Tibial artery (tissue), 4 donors: ENCODE measurements at regions not wholly inside any gene's neighbourhood (a gene's known extent, or its start where the extent isn't known, plus 50 kb on each side); places are given as distances from the start of the nearest gene placed in this dataset.

Experiments used
- DNase-seq, 2 donors: peaks; one replicate each; pipeline ENCODE4 v3.0.0-alpha.2; 2019
- H3K27ac ChIP-seq, 2 donors: fragments of 200-600 bp; sonication (generic) in 1 of 2; 1 replicate in 1 of 2; 2 replicates in 1 of 2; pipeline ENCODE4 v1.5.1; 2018 to 2019; ENCODE audit warnings: mild to moderate bottlenecking in 1 of 2
- H3K27me3 ChIP-seq, 2 donors: fragments of 200-600 bp; sonication (generic) in 1 of 2; one replicate each; pipeline versions ENCODE4 v1.5.1 to v1.6.0; 2016 to 2019
- H3K36me3 ChIP-seq, 3 donors: fragments of 200-600 bp; sonication (generic) in 2 of 3; one replicate each; pipeline ENCODE4 v1.5.1; 2016 to 2019; ENCODE audit warnings: mild to moderate bottlenecking in 2 of 3
- H3K4me1 ChIP-seq, 4 donors: fragments of 200-600 bp; sonication (generic) in 2 of 4; 1 replicate in 3 of 4; 2 replicates in 1 of 4; pipeline ENCODE4 v1.5.1; 2016 to 2019
- H3K4me3 ChIP-seq, 2 donors: fragments of 200-600 bp; sonication (generic) in 1 of 2; 1 replicate in 1 of 2; 2 replicates in 1 of 2; pipeline ENCODE4 v1.5.1; 2018 to 2019; ENCODE audit warnings: mild to moderate bottlenecking in 2 of 2
- H3K9me3 ChIP-seq, 3 donors: fragments of 200-600 bp; sonication (generic) in 1 of 3; one replicate each; pipeline ENCODE4 v1.5.1; 2016 to 2019
- intact Hi-C: fragments of 100-400 bp; cut with DNase I; formaldehyde crosslinking; loops from one replicate; pipeline ENCODE4 v1.15.0; 2023; ENCODE audit warnings: low total_unique reads
- TF ChIP-seq, protein P1 (sequence below), 2 experiments: fragments of 200-600 bp in 1 of 2; fragments of 450-650 bp in 1 of 2; IDR thresholded peaks; one replicate each; pipeline ENCODE4 v1.5.1; 2017 to 2019; ENCODE audit warnings: antibody characterized with exemption in 2 of 2, mild to moderate bottlenecking in 1 of 2, moderate library complexity in 1 of 2

DNA sequence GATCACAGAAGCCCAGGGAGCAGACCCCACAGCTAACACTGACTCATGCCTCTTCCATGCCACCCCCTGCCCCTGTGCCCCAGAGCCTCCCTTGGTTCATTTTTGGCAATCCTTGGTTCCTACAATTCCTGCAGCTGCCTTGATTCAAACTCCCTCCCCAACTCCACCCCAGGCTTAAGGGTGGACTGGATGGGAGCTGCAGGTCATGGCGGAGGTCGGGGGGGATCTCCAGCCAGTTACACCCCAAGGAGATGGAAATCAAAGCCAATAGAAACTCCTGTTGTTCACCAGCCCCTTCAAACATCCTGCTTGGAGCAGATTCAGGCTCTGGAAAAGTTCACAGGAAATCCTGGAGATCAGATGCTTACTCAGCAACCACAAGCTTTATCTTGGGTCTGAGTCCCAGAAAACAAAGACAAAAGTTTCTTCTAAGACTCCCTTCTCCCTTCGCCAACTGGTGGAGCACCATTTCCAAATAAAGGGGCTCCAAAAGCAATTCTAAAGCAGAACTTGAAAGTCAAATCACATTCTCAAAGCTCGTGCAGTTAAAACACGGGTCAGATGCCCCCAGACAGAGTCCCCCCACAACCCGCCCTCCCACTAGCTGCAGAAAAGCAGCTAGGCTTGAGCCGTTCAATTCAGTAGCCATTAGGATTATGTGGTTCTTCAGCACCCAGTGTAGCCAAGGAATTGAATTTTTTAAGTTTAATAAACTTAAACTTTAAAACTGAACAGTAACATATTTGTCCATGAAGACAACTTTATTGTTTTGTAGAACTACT is 149.5 kb downstream of the ANKRD60 start:
- intact Hi-C loops = no loop called here
- Histone ChIP-seq H3K36me3 (no peaks in the 10 kb centered on the region), H3K4me1 (peaks cover 0 to 10% (median 3%) of the 10 kb centered on the region in 4 donors), H3K9me3 (no peaks in the 10 kb centered on the region), H3K4me3 (no peak overlapping the region), H3K27me3 (no peaks in the 10 kb centered on the region), H3K27ac (no peak overlapping the region)
- peak in 1 of 2 donors; percentile 5 for DNase-seq
- TF ChIP-seq, protein P1, sequence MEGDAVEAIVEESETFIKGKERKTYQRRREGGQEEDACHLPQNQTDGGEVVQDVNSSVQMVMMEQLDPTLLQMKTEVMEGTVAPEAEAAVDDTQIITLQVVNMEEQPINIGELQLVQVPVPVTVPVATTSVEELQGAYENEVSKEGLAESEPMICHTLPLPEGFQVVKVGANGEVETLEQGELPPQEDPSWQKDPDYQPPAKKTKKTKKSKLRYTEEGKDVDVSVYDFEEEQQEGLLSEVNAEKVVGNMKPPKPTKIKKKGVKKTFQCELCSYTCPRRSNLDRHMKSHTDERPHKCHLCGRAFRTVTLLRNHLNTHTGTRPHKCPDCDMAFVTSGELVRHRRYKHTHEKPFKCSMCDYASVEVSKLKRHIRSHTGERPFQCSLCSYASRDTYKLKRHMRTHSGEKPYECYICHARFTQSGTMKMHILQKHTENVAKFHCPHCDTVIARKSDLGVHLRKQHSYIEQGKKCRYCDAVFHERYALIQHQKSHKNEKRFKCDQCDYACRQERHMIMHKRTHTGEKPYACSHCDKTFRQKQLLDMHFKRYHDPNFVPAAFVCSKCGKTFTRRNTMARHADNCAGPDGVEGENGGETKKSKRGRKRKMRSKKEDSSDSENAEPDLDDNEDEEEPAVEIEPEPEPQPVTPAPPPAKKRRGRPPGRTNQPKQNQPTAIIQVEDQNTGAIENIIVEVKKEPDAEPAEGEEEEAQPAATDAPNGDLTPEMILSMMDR (IDR thresholded peaks at IDR 0.05) = no peak

DNA sequence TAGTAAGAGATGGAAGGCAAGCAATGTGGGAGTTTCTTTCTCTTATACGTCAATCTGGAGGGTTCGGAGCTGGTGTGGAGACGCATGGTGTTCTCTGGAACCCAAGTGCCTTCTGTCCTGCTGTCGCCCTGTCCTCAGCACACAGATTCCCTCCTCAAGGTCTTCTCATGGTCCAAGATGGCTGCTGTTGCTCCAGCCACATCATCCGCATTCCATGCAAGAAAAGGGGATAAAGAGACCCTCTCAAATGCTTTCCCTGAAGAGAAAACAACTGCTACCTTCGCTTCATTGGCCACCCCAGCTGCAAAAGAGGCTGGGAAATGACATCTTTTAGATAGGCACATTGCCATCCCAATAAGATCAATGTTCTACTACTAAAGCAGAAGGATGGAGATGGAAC is 151.2 kb downstream of the ANKRD60 start:
- H3K9me3 ChIP-seq = no peaks in the 10 kb centered on the region
- no peak for DNase-seq

DNA sequence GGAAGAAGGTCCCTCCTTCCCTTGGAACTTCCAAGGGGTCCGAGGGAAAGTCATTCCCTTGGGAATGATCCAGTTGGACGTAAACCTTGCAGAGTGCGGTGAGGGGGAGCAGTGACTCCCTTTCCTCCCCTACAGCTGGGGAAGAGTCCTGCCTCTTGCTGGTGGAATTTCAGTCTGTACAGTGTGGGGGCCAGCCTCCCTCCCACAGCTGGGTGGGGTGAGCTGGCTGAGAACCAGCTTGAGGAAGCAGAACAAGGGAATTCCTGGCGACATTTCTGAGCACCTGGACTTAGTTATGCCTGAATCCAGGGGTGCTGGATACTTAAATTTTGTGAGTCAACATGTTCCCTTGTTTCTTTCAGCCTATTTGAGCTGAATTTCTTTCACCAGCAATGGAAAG is 152.0 kb downstream of the ANKRD60 start:
- H3K4me1 ChIP-seq = peaks cover 0 to 7% (median 0%) of the 10 kb centered on the region in 4 donors
- H3K27me3 ChIP-seq = no peaks in the 10 kb centered on the region
- TF ChIP-seq, protein P1 (IDR thresholded peaks at IDR 0.05) = no peak
- H3K36me3 ChIP-seq = no peaks in the 10 kb centered on the region
- no peak overlapping the region for H3K27ac ChIP-seq
- intact Hi-C loops = no loop called here
- H3K4me3 ChIP-seq = no peak overlapping the region
- H3K9me3 ChIP-seq = no peaks in the 10 kb centered on the region
- no peak for DNase-seq

More for the DNA sequence above, 151.2 kb downstream of the ANKRD60 start:
- Histone ChIP-seq H3K4me1 (peaks cover 0 to 8% (median 3%) of the 10 kb centered on the region in 4 donors), H3K36me3 (no peaks in the 10 kb centered on the region), H3K4me3 (no peak overlapping the region), H3K27me3 (no peaks in the 10 kb centered on the region), H3K27ac (no peak overlapping the region)
- TF ChIP-seq, protein P1 (IDR thresholded peaks at IDR 0.05) = no peak
- intact Hi-C loops = no loop called here

- Histone ChIP-seq H3K4me3 (no peak overlapping the region), H3K27ac (no peak overlapping the region), H3K27me3 (no peaks in the 10 kb centered on the region), H3K4me1 (peaks cover 0 to 7% (median 0%) of the 10 kb centered on the region in 4 donors), H3K36me3 (no peaks in the 10 kb centered on the region), H3K9me3 (no peaks in the 10 kb centered on the region)
- intact Hi-C loops = no loop called here
- TF ChIP-seq, protein P1 (IDR thresholded peaks at IDR 0.05) = no peak
- peak in 1 of 2 donors; percentile 24 for DNase-seq
These were observed 152.7 kb downstream of the ANKRD60 start for GRCh38 chr20:58075586-58076345.

DNA sequence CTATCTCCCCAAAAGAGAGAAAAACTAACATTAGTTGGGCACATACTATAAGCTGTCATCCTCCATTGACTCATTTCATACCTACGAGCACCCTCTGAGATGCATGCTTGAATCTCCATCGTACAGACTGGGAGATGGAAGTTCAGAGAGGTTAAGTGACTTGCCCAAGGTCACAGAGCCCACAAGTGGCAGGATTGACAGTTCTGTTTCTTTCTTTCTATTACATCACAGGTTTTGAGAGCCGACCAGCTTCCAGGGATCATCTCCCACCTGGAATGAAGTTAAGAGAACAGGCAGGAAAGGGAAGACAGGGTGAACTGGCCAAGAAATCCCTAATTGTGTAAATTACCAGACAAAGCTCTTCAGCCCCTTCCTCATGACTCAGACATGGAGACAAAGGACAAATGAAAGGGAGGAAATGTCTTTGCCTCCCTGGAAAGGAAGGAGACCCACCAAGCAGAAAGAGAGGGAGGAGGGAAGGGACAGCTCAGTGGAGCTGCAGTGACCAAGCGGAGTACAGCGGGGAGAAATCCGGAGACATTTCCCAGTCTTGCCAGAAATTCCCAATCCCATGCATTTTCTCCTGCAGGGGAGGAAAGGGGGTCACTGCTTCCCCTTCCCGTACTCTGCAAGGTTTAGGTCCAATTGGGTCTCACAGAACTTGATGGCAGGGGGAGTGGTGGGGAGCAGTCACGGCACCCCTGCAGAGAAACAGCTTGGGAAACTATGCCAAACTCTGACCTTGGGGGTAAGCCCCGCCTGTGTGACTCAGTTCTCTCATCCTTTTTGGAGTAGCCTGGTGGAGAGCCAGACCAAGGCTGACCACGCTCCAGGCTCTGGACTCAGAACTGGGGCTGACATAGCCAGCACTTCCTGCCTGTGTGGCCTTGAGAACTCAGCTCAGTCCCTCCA is 154.3 kb downstream of the ANKRD60 start:
- DNase-seq = peak in 1 of 2 donors; percentile 63
- intact Hi-C loops = no loop called here
- Histone ChIP-seq H3K4me1 (peaks cover 0 to 7% (median 0%) of the 10 kb centered on the region in 4 donors), H3K36me3 (no peaks in the 10 kb centered on the region), H3K4me3 (no peak overlapping the region), H3K27me3 (no peaks in the 10 kb centered on the region), H3K27ac (no peak overlapping the region), H3K9me3 (no peaks in the 10 kb centered on the region)
- TF ChIP-seq, protein P1 (IDR thresholded peaks at IDR 0.05) = no peak
